ENCODE measurements at regions not wholly inside any gene's neighbourhood (a gene's known extent, or its start where the extent isn't known, plus 50 kb on each side); places are given as distances from the start of the nearest gene placed in this dataset.

DNA sequence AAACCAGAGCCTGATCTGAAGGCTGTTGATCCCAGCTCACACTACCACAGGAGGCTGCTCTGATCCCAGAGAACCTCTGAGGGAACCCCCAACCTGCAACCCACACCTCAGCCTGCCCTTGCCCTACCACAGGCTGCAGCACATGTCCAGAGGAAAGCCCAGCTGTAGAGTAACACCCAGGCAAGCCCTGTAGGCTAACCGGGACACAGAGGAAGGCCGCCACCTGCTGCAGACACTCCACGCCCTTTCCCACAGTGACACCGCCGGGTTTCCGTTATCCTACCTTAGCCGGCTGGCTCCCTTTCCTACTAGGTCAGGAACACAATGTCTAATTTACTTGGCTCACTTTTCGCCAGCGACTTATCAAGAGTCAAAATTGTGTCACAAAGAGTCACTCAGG is 266.7 kb upstream of the KLHL29 start:
- POLR2A ChIA-PET, result no interaction called here

DNA sequence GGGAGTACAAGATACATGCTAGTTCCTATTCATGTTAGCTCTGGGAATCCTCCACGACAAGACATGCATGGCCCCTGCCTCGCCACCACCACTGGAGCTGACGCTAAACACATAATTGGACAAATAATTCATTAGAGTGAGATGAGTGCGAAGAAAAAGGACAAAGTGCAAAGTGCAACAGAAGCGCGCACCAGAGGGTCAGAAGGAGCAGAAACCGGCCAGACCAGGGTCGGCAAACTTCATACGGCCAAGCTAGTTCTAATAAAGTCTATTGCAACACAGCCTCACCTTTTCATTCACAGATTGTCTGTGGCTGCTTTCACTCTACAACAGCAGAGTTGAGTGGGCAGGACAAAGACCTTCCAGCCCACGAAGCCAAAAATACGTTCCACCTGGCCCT is 266.1 kb upstream of the KLHL29 start:
- POLR2A ChIA-PET, result no interaction called here
- CTCF ChIA-PET, result no interaction called here
- Histone ChIP-seq H3K9me3 (0 out of 3 replicates have a peak, but pooled peaks cover 5% of the 10 kb centered on the region), H3K4me3 (no peak overlapping the region), H3K4me2 (no peak overlapping the region), H3K27ac (no peak overlapping the region), H3K4me1 (peaks cover 12% of the 10 kb centered on the region)
- DNase-seq (ENCODE audit: low read depth in 1 of 2, low spot score in 1 of 2) (no peak), FAIRE-seq (no peak), ATAC-seq (no peak)
- 61% methylated on average over 11 of the region's 11 CpGs for WGBS (ENCODE audit: missing lambda C conversion rate)
- TF ChIP-seq PHF8 (IDR thresholded peaks at IDR 0.05; ENCODE audit: borderline replicate concordance, low read depth) (no peak), EP300 (IDR thresholded peaks at IDR 0.05) (no peak), HOXA7 (CRISPR knock-in tag; IDR thresholded peaks at IDR 0.05) (no peak), JUNB (IDR thresholded peaks at IDR 0.05) (no peak), CBX2 (IDR thresholded peaks at IDR 0.05; ENCODE audit: borderline replicate concordance, low read depth) (no peak), FOXS1 (CRISPR knock-in tag; IDR thresholded peaks at IDR 0.05) (no peak), NR3C1 (IDR thresholded peaks at IDR 0.05) (no peak), HOXB13 (CRISPR knock-in tag; IDR thresholded peaks at IDR 0.05; ENCODE audit: low read depth) (no peak), BHLHE40 (IDR thresholded peaks at IDR 0.05; ENCODE audit: low read depth, low read length) (no peak), ZSCAN20 (CRISPR knock-in tag; IDR thresholded peaks at IDR 0.05) (no peak), E2F6 (IDR thresholded peaks at IDR 0.05; ENCODE audit: borderline replicate concordance, low read depth) (no peak), MAFK (IDR thresholded peaks at IDR 0.05; ENCODE audit: partially characterized antibody) (no peak), FOSB (CRISPR knock-in tag; IDR thresholded peaks at IDR 0.05) (no peak), PBX3 (IDR thresholded peaks at IDR 0.05) (no peak), CHD4 (IDR thresholded peaks at IDR 0.05; ENCODE audit: borderline replicate concordance) (no peak), HEYL (CRISPR knock-in tag; IDR thresholded peaks at IDR 0.05) (no peak), CHD2 (IDR thresholded peaks at IDR 0.05; ENCODE audit: low read length, partially characterized antibody) (no peak), CBX8 (IDR thresholded peaks at IDR 0.05) (no peak), KDM5A (IDR thresholded peaks at IDR 0.05) (no peak)
- TF ChIP-seq, protein P1, sequence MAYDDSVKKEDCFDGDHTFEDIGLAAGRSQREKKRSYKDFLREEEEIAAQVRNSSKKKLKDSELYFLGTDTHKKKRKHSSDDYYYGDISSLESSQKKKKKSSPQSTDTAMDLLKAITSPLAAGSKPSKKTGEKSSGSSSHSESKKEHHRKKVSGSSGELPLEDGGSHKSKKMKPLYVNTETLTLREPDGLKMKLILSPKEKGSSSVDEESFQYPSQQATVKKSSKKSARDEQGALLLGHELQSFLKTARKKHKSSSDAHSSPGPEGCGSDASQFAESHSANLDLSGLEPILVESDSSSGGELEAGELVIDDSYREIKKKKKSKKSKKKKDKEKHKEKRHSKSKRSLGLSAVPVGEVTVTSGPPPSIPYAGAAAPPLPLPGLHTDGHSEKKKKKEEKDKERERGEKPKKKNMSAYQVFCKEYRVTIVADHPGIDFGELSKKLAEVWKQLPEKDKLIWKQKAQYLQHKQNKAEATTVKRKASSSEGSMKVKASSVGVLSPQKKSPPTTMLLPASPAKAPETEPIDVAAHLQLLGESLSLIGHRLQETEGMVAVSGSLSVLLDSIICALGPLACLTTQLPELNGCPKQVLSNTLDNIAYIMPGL (CRISPR knock-in tag; IDR thresholded peaks at IDR 0.05; ENCODE audit: borderline replicate concordance), result no peak

More for the DNA sequence above, 266.7 kb upstream of the KLHL29 start:
- ATAC-seq (no peak), DNase-seq (ENCODE audit: low read depth in 1 of 2, low spot score in 1 of 2) (no peak), FAIRE-seq (no peak)
- no peak overlapping the region for H3K4me2 ChIP-seq
- WGBS (ENCODE audit: missing lambda C conversion rate), result 83% methylated on average over 9 of the region's 9 CpGs
- H3K9me3 ChIP-seq, result 0 out of 3 replicates have a peak, but pooled peaks cover 5% of the 10 kb centered on the region
- no peak overlapping the region for H3K27ac ChIP-seq
- H3K4me1 ChIP-seq, result peaks cover 12% of the 10 kb centered on the region
- no peak for TF ChIP-seq RAD21 (conservative IDR thresholded peaks at IDR 0.05 in 1 of 2, IDR thresholded peaks at IDR 0.05 in 1 of 2)
- TF ChIP-seq RNF2 (IDR thresholded peaks at IDR 0.05; ENCODE audit: borderline replicate concordance, low read depth), result no peak
- no peak for TF ChIP-seq CHD4 (IDR thresholded peaks at IDR 0.05; ENCODE audit: borderline replicate concordance)
- no peak for TF ChIP-seq SMC3 (IDR thresholded peaks at IDR 0.05)
- TF ChIP-seq HOXB5 (CRISPR knock-in tag; IDR thresholded peaks at IDR 0.05), result no peak
- no peak for TF ChIP-seq NPAS2 (CRISPR knock-in tag; IDR thresholded peaks at IDR 0.05; ENCODE audit: borderline replicate concordance)
- no peak for TF ChIP-seq ZSCAN20 (CRISPR knock-in tag; IDR thresholded peaks at IDR 0.05)
- no peak for TF ChIP-seq HOXA7 (CRISPR knock-in tag; IDR thresholded peaks at IDR 0.05)
- TF ChIP-seq PBX3 (IDR thresholded peaks at IDR 0.05), result no peak
- no peak for TF ChIP-seq ZFP36 (IDR thresholded peaks at IDR 0.05; ENCODE audit: borderline replicate concordance, partially characterized antibody)
- CTCF ChIA-PET, result no interaction called here
- no peak overlapping the region for H3K4me3 ChIP-seq
